KOPT-K1 (cell line): ENCODE measurements at regions not wholly inside any gene's neighbourhood (a gene's known extent, or its start where the extent isn't known, plus 50 kb on each side); places are given as distances from the start of the nearest gene placed in this dataset.

ENCODE experiments used
- H3K27ac ChIP-seq: fragments of 200-600 bp; sonication (generic); 2 replicates; pipeline ENCODE4 v1.5.1; 2016; ENCODE audit warnings: antibody characterized with exemption, mild to moderate bottlenecking, low read depth, low read length; ENCODE audit not compliant: poor library complexity, severe bottlenecking
- H3K36me3 ChIP-seq: fragments of 200-600 bp; sonication (generic); 2 replicates; pipeline ENCODE4 v1.5.1; 2017; ENCODE audit warnings: antibody characterized with exemption, mild to moderate bottlenecking, low read length, moderate library complexity; ENCODE audit not compliant: insufficient read depth
- H3K9me3 ChIP-seq: fragments of 200-600 bp; sonication (generic); 2 replicates; pipeline ENCODE4 v1.5.1; 2017; ENCODE audit warnings: antibody characterized with exemption, low read length, mild to moderate bottlenecking; ENCODE audit not compliant: insufficient read depth, poor library complexity, severe bottlenecking

DNA sequence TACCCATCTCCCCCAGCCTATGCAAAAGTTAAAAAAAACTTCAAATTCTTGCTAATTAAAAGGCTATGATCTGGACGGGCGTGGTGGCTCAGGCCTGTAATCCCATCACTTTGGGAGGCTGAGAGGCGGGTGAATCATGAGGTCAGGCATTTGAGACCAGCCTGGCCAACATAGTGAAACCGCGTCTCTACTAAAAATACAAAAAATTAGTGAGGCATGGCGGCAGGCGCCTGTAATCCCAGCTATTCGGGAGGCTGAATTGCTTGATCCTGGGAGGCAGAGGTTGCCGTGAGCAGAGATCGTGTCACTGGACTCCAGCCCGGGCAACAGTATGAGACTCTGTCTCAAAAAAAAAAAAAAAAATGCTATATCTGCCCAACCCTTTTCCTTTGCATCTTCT is 925.4 kb downstream of the GALC start:
- H3K36me3 ChIP-seq = no peaks in the 10 kb centered on the region
- no peak overlapping the region for H3K27ac ChIP-seq
- no peaks in the 10 kb centered on the region for H3K9me3 ChIP-seq

- no peaks in the 10 kb centered on the region for H3K9me3 ChIP-seq
- H3K36me3 ChIP-seq = no peaks in the 10 kb centered on the region
- H3K27ac ChIP-seq = no peak overlapping the region
Observed at GRCh38 chr14:87067061-87067460, 925.9 kb downstream of the GALC start.

- Histone ChIP-seq H3K36me3 (no peaks in the 10 kb centered on the region), H3K9me3 (no peaks in the 10 kb centered on the region), H3K27ac (no peak overlapping the region)
Observed at GRCh38 chr14:87066221-87066817, 926.7 kb downstream of the GALC start.

DNA sequence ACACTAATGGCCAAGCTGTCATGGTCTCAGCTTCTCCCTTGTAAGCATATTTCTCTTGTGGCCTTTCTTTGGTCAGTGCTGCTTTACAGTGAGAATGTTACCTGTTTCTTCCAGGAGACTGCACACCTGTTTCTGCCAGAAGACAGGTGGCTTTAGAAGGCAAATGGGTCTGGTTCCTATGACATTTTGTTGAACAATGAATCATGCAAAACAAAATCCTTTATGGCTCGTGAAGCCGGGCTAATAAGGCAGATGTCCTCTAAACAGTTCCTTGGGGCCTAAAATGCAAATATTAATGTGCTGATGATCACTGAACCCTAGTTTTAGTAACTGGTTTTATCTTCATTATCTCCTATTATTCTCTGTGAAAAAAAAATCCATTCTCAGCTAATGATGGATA is 927.6 kb downstream of the GALC start:
- Histone ChIP-seq H3K9me3 (no peaks in the 10 kb centered on the region), H3K27ac (no peak overlapping the region), H3K36me3 (no peaks in the 10 kb centered on the region)

DNA sequence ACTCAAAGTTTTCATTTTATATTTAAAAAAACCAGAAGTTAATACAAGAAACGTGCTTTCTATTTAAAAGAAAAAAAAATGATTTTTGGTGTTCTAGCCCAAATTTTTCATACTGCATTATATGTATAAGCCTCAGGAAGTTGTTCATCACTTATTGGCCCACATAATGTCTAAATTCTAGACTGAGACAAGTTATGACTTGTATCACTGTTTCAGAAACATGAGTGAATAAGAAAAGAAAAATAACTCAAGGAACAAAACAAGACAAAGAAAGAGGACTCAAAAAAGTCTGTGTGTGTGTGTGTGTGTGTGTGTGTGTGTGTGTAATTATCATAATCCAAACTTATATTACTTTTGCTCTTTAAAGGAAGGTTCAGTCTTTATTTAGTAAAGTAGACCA is 929.8 kb downstream of the GALC start:
- H3K36me3 ChIP-seq = no peaks in the 10 kb centered on the region
- H3K27ac ChIP-seq = no peak overlapping the region
- H3K9me3 ChIP-seq = no peaks in the 10 kb centered on the region

DNA sequence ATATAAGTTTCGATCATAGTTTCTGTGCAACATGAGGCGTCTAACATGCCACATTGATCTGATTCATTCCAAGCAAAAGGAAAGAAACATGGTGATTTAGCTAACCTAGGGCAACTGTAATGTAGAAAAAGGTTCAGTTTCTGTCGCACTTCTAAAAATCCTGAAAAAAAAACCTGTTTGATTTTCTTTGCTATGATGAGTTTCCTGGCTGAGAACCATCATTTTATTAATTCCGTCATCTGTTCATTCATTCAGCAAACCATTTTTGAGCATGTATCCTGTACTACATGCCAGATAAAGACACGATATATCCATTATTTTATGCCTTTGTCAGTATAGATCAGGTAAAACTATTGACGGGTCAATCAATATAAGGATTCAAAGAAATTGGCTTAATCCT is 932.6 kb downstream of the GALC start:
- Histone ChIP-seq H3K36me3 (no peaks in the 10 kb centered on the region), H3K9me3 (no peaks in the 10 kb centered on the region), H3K27ac (no peak overlapping the region)

DNA sequence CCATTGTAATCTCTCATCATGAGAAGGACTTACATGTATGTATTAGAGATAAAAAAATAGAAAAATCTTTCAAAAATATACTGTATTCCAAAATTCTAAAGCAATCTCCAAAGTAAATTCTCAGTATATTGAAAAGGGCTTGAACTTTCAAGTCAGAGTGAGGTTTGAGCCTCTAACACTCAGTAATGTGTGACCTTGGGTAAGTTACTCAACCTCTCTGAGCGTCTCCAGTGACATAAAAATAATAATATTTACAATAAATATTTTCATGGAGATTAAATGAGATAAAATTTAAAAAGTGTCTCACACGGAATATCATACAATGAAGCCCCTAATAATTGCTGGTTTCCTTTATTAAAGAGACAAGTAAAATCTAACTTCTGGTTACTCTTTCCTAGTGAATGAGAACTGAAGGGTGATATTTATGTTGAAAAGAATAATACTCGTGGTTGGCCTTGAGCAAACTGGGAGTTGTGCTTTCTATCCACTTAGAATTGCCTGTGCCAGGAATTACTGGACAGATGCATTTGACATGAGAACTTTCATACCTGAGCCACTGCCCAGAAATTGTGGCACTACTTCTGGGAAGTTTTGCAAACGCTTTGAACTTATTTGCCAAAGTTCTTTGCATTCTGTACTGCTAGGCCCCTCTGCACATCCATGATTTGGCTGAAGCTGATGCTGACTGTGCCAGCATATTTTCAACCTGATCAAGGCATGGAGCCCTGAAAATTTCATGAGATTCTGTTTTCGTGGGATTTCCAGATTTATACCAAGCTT is 933.7 kb downstream of the GALC start:
- Histone ChIP-seq H3K36me3 (no peaks in the 10 kb centered on the region), H3K9me3 (no peaks in the 10 kb centered on the region), H3K27ac (no peak overlapping the region)

DNA sequence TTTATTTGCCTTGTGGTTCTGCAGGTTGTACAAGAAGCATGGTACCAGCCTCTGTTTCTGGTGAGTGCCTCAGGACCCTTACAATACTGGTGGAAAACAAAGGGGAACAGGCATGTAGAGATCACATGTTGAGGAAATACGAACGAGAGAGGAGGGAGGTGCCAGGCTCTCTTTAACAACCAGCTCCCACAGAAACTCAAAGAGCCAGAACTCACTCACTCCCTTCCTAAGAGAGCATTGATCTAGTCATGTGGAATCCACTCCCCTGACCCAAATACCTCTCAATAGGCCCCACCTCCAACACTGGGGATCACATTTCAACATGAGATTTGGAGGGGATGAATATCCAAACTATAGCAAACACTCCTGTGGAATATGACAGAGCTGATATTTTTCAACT is 938.0 kb downstream of the GALC start:
- H3K36me3 ChIP-seq = no peaks in the 10 kb centered on the region
- no peaks in the 10 kb centered on the region for H3K9me3 ChIP-seq
- no peak overlapping the region for H3K27ac ChIP-seq

DNA sequence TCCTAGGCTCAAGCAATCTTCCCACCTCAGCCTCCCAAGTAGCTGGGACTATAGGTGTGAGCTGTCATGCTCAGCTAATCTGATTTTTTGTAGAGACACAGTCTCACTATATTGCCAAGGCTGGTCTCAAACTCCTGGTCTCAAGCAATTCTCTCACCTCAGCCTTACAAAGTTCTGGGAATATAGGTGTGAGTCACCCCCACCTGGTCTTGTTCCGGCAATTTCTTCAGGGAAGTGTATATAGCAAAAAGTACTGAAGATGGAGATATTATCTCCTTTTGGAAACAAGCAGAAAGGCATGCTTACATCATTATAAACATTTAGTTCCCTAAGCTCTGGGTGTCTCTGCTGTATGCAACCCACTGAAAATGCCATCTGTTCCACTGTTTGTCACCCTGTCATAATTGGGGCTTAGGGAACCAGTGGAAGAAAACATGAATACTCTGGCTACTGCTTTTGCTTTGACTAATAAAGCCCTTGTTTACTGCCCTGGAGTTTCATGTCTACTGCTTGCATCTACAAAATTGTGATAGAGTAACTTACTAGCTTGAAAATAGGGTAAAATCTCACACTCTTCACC is 940.2 kb downstream of the GALC start:
- Histone ChIP-seq H3K9me3 (no peaks in the 10 kb centered on the region), H3K36me3 (no peaks in the 10 kb centered on the region), H3K27ac (no peak overlapping the region)

DNA sequence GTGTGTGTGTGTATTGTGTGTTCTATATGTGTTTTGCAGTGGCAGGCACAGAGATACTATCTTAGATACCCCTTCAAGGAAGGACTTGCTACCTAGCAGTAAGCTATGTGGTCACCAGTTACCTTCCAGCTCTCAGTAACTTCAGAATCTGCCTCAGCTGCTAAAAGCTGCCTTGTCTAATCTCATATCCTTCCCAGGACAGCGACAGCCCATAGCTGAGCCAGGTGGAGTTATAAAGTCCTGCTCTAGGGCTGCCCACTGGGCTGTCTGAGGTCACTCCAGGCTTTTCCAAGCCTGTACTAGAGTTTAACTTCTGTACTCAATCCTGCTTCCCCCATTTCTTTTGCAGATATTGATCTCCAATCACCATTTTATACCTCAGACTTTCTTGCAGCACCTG is 942.6 kb downstream of the GALC start:
- Histone ChIP-seq H3K9me3 (no peaks in the 10 kb centered on the region), H3K27ac (no peak overlapping the region), H3K36me3 (no peaks in the 10 kb centered on the region)

DNA sequence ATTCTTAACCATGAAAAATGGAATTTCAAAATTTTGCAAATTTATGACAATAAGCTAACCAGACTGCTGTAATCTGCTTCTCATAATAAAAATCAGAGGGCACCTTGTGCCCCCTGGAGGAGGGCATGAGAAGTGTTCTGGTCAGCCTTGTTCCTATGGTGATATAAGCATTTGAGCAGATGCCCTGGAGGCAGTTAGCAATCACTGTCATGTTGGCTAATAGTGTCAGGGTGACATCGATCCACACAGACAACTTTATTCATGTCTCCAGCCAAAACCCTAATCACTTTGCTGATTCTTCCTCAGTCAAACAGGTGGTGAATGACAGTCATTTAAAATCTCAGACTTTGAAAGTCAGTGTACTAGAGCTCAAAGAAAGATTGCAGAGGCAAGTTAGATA is 943.0 kb downstream of the GALC start:
- H3K9me3 ChIP-seq = no peaks in the 10 kb centered on the region
- H3K27ac ChIP-seq = no peak overlapping the region
- no peaks in the 10 kb centered on the region for H3K36me3 ChIP-seq

- H3K36me3 ChIP-seq = no peaks in the 10 kb centered on the region
- H3K9me3 ChIP-seq = no peaks in the 10 kb centered on the region
- no peak overlapping the region for H3K27ac ChIP-seq
Observed at GRCh38 chr14:87046960-87047359, 946.0 kb downstream of the GALC start.

GRCh38 chr14:87045956-87046355 is 947.0 kb downstream of the GALC start:
- Histone ChIP-seq H3K36me3 (no peaks in the 10 kb centered on the region), H3K9me3 (no peaks in the 10 kb centered on the region)

GRCh38 chr14:87045246-87045645 is 947.7 kb downstream of the GALC start:
- no peaks in the 10 kb centered on the region for H3K9me3 ChIP-seq
- no peak overlapping the region for H3K27ac ChIP-seq
- H3K36me3 ChIP-seq = no peaks in the 10 kb centered on the region

More at GRCh38 chr14:87045956-87046355, 947.0 kb downstream of the GALC start:
- no peak overlapping the region for H3K27ac ChIP-seq

GRCh38 chr14:87044807-87045206 is 948.2 kb downstream of the GALC start:
- Histone ChIP-seq H3K36me3 (no peaks in the 10 kb centered on the region), H3K27ac (no peak overlapping the region), H3K9me3 (no peaks in the 10 kb centered on the region)
